ENCODE measurements at regions not wholly inside any gene's neighbourhood (a gene's known extent, or its start where the extent isn't known, plus 50 kb on each side); places are given as distances from the start of the nearest gene placed in this dataset.

DNA sequence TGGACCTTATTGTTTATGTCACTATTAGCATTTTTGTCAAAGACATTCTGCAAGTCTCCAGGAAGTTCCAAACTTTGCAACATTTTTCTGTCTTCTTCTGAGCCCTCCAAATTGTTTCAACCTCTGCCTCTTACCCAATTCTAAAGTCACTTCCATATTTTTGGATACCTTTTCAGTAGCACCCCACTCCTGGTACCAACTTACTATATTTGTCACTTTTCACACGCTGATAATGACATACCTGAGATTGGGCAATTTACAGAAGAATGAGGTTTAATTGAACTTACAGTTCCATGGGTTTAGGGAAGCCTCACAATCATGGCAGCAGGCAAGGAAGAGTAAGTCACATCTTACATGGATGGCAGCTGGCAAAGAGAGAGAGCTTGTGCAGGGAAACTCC is 1206.5 kb upstream of the EPHA6 start:
- TF ChIP-seq, protein P1, sequence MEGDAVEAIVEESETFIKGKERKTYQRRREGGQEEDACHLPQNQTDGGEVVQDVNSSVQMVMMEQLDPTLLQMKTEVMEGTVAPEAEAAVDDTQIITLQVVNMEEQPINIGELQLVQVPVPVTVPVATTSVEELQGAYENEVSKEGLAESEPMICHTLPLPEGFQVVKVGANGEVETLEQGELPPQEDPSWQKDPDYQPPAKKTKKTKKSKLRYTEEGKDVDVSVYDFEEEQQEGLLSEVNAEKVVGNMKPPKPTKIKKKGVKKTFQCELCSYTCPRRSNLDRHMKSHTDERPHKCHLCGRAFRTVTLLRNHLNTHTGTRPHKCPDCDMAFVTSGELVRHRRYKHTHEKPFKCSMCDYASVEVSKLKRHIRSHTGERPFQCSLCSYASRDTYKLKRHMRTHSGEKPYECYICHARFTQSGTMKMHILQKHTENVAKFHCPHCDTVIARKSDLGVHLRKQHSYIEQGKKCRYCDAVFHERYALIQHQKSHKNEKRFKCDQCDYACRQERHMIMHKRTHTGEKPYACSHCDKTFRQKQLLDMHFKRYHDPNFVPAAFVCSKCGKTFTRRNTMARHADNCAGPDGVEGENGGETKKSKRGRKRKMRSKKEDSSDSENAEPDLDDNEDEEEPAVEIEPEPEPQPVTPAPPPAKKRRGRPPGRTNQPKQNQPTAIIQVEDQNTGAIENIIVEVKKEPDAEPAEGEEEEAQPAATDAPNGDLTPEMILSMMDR (IDR thresholded peaks at IDR 0.05): no peak
- TF ChIP-seq POLR2AphosphoS5 (IDR thresholded peaks at IDR 0.05): no peak
- intact Hi-C loops (cut with DNase I; ENCODE audit: low total_unique reads): no loop called here
- no peak for DNase-seq
- no peak overlapping the region for H3K27ac ChIP-seq
- WGBS, 2 donors (ENCODE audit: low coverage in 1 of 2): 79 to 86% methylated on average over 1 of the region's 1 CpG
- H3K9me3 ChIP-seq: peaks cover 8 to 14% of the 10 kb centered on the region in 2 donors
- no peaks in the 10 kb centered on the region for H3K27me3 ChIP-seq
- no peaks in the 10 kb centered on the region for H3K4me1 ChIP-seq
- in situ Hi-C loops (cut with MboI; ENCODE audit: low pct_ligation_motif_present in 1 of 4, low pct_unique_long_range_greater_than_20kb in 1 of 4, low sequenced_read_pairs in 3 of 4): no loop called here
- H3K36me3 ChIP-seq: no peaks in the 10 kb centered on the region
- H3K4me3 ChIP-seq: no peak overlapping the region

DNA sequence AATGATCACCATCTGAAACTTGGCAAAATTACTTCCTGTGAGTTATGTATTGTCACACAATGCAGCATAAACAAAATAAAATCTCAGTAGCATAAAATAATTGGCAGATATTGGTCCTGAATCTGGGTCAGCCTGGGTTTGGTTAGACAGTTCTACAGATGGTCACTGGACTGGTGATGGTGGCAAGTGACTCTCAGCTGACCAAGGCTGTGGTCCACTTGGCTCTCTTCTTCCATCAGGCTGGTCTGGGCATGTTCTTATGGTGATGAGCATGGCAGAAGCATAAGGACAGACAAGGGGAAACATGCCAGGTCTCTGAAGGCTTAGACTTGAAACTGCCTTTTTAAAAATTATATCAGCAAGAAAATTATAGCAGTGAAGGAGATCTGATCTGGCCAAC is 1205.0 kb upstream of the EPHA6 start:
- in situ Hi-C loops (cut with MboI; ENCODE audit: low pct_ligation_motif_present in 1 of 4, low pct_unique_long_range_greater_than_20kb in 1 of 4, low sequenced_read_pairs in 3 of 4): no loop called here
- no peak for DNase-seq
- TF ChIP-seq EP300 (IDR thresholded peaks at IDR 0.05; ENCODE audit: low read depth) (no peak), POLR2AphosphoS5 (IDR thresholded peaks at IDR 0.05) (no peak), POLR2A (IDR thresholded peaks at IDR 0.05) (no peak)
- TF ChIP-seq, protein P1 (IDR thresholded peaks at IDR 0.05): no peak
- no peaks in the 10 kb centered on the region for H3K27me3 ChIP-seq
- H3K4me3 ChIP-seq: no peak overlapping the region
- peaks cover 8 to 14% of the 10 kb centered on the region in 2 donors for H3K9me3 ChIP-seq
- H3K27ac ChIP-seq: no peak overlapping the region
- H3K36me3 ChIP-seq: no peaks in the 10 kb centered on the region
- H3K4me1 ChIP-seq: no peaks in the 10 kb centered on the region
- intact Hi-C loops (cut with DNase I; ENCODE audit: low total_unique reads): no loop called here

DNA sequence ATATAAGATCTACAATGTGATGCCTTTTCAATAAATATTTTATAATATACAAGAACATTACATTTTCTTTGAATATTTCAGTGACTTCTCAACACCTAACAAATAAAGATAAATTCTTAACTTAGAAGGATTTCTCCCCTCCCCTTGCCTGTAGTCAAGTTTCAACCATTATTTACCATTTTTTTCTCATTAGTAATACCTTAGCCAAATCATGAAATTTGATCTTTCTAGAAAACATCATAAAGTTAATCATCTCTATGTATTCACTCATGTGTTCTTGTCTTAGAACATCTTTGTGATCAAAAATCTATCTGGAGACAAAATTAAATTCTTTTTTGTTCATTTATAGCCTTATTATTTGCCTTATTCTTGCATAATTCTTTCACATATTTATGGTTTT is 1201.8 kb upstream of the EPHA6 start:
- Histone ChIP-seq H3K27ac (no peak overlapping the region), H3K9me3 (peaks cover 2 to 10% of the 10 kb centered on the region in 2 donors), H3K27me3 (no peaks in the 10 kb centered on the region), H3K4me1 (no peaks in the 10 kb centered on the region), H3K36me3 (no peaks in the 10 kb centered on the region), H3K4me3 (no peak overlapping the region)
- DNase-seq: no peak
- no peak for TF ChIP-seq POLR2AphosphoS5 (IDR thresholded peaks at IDR 0.05)
- no peak for TF ChIP-seq POLR2A (IDR thresholded peaks at IDR 0.05)
- TF ChIP-seq, protein P1 (IDR thresholded peaks at IDR 0.05): no peak
- no peak for TF ChIP-seq EP300 (IDR thresholded peaks at IDR 0.05; ENCODE audit: low read depth)
- in situ Hi-C loops (cut with MboI; ENCODE audit: low pct_ligation_motif_present in 1 of 4, low pct_unique_long_range_greater_than_20kb in 1 of 4, low sequenced_read_pairs in 3 of 4): no loop called here
- intact Hi-C loops (cut with DNase I; ENCODE audit: low total_unique reads): no loop called here

DNA sequence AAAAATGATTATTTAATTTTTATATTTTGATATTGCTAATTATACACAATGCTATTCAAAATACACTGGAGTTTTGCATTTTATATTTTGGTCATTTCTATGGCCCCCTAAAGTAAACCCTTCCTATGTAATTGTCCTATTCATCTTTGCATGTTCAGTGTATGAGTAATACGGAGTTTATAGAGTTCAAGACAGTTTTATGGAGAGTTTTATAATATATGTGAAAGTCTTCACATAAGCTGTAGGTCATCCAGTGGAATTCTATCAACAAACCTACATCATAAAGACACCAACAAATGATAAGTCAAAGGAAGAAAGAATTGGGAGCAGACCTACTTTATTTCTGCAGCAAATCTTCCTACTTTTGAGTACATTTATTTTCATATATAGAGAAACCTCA is 1200.4 kb upstream of the EPHA6 start:
- no peaks in the 10 kb centered on the region for H3K27me3 ChIP-seq
- H3K4me3 ChIP-seq: no peak overlapping the region
- TF ChIP-seq, protein P1 (IDR thresholded peaks at IDR 0.05): no peak
- TF ChIP-seq POLR2AphosphoS5 (IDR thresholded peaks at IDR 0.05): no peak
- no peak overlapping the region for H3K27ac ChIP-seq
- no peaks in the 10 kb centered on the region for H3K36me3 ChIP-seq
- in situ Hi-C loops (cut with MboI; ENCODE audit: low pct_ligation_motif_present in 1 of 4, low pct_unique_long_range_greater_than_20kb in 1 of 4, low sequenced_read_pairs in 3 of 4) (no loop called here), intact Hi-C loops (cut with DNase I; ENCODE audit: low total_unique reads) (no loop called here)
- no peaks in the 10 kb centered on the region for H3K4me1 ChIP-seq
- WGBS, 2 donors (ENCODE audit: low coverage in 1 of 2): 29% methylated on average over 1 of the region's 1 CpG
- peaks cover 0 to under 1% of the 10 kb centered on the region in 2 donors for H3K9me3 ChIP-seq
- DNase-seq: no peak

Data from transverse colon (tissue), 4 donors.